ENCODE measurements at regions not wholly inside any gene's neighbourhood (a gene's known extent, or its start where the extent isn't known, plus 50 kb on each side); places are given as distances from the start of the nearest gene placed in this dataset.

DNA sequence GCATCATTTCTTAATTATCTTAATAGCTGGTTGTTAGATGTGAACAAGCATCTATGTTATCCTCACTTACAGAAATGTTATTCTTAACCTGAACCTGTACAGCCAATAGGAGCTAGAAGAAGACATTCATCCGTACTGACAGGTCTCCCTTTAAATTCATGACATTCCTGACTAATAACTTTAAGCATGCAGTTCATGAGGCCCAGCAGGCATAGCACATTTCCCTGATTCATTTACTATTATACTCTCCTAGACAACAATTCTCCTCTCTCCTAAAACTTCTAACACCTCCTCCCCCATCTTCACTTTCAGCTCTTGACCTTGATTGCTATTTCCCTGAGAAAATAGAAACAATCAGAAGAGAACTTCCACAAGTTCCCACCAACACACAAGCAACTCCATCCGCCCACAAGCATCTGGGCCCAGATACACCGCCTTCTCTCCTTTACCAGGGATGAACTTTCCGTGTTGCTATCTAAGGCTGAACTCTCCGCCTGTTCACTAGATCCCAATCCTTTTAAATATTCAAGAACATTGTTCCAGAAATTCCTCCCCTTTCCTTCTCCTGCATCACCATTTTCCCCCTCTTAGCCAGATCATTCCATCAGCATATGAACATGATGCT lies 62.9 kb upstream of the SPRED1 start:
- no peak overlapping the region for H3K4me3 ChIP-seq (replicated peaks; ENCODE audit: low read depth, low read length)
- DNase-seq (ENCODE audit: extremely low read depth, low read depth), result no peak
- TF ChIP-seq, protein P1, sequence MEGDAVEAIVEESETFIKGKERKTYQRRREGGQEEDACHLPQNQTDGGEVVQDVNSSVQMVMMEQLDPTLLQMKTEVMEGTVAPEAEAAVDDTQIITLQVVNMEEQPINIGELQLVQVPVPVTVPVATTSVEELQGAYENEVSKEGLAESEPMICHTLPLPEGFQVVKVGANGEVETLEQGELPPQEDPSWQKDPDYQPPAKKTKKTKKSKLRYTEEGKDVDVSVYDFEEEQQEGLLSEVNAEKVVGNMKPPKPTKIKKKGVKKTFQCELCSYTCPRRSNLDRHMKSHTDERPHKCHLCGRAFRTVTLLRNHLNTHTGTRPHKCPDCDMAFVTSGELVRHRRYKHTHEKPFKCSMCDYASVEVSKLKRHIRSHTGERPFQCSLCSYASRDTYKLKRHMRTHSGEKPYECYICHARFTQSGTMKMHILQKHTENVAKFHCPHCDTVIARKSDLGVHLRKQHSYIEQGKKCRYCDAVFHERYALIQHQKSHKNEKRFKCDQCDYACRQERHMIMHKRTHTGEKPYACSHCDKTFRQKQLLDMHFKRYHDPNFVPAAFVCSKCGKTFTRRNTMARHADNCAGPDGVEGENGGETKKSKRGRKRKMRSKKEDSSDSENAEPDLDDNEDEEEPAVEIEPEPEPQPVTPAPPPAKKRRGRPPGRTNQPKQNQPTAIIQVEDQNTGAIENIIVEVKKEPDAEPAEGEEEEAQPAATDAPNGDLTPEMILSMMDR (IDR thresholded peaks at IDR 0.05; ENCODE audit: low read depth, low read length, missing control alignments), result no peak

DNA sequence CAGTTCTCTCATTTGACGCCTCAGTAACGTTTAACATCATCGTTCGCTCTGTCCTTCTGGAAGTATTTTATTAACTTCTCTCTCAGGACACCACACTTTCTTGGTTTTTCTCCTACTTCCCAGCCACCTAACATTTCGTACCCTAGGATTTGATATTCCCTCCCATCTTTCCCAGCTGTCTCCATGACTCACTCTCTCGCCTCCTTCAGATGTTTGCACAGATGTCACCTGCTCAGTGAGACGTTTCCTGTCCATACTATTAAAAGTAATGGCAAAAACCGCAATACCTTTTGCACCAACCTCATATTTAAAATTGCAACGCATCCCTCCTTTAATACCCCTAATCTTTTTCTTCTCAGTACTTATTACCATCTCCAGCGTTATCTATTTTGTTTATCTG lies 62.1 kb upstream of the SPRED1 start:
- TF ChIP-seq, protein P1 (IDR thresholded peaks at IDR 0.05; ENCODE audit: low read depth, low read length, missing control alignments), result no peak
- DNase-seq (ENCODE audit: extremely low read depth, low read depth), result no peak
- no peak overlapping the region for H3K4me3 ChIP-seq (replicated peaks; ENCODE audit: low read depth, low read length)

DNA sequence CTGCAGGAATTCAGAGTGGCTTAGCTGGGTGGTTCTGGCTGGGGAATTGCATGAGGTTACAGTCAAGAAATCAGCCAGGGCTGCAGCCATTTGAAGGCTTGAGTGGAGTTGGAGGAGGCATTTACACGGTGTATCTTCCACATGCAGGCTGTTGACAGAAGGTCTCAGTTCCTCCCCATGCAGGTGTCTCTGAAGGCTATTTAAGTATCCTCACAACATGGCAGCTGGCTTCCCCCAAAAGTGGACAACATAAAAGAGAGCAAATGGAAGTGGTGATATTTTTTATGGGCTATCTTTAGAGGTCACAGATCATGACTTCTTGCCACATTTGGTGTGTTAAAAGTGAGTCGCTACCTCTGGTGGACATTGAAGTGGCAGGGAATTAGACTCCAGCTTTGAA lies 60.1 kb upstream of the SPRED1 start:
- DNase-seq (ENCODE audit: extremely low read depth, low read depth), result no peak
- no peak overlapping the region for H3K4me3 ChIP-seq (replicated peaks; ENCODE audit: low read depth, low read length)
- TF ChIP-seq, protein P1 (IDR thresholded peaks at IDR 0.05; ENCODE audit: low read depth, low read length, missing control alignments), result no peak

DNA sequence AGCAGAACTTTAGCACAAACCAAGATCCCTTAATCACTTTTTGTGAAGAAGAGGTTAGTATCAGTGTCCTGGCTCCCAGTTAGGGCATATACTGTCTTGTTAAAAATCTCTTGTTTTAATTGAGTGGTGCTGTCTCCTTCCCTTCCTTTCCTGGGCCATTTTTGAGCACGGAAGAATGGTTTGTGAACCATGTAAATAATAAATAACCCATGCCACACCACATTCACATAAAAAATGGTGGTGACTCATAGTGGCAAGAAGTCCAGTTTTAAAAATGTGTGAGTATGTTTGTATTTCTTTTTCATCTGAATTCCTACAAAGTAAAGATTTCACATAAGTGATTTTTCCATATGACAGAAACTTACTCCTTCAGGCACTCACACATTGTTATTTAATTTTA lies 59.1 kb upstream of the SPRED1 start:
- DNase-seq (ENCODE audit: extremely low read depth, low read depth), result no peak
- no peak overlapping the region for H3K4me3 ChIP-seq (replicated peaks; ENCODE audit: low read depth, low read length)
- TF ChIP-seq, protein P1 (IDR thresholded peaks at IDR 0.05; ENCODE audit: low read depth, low read length, missing control alignments), result no peak

DNA sequence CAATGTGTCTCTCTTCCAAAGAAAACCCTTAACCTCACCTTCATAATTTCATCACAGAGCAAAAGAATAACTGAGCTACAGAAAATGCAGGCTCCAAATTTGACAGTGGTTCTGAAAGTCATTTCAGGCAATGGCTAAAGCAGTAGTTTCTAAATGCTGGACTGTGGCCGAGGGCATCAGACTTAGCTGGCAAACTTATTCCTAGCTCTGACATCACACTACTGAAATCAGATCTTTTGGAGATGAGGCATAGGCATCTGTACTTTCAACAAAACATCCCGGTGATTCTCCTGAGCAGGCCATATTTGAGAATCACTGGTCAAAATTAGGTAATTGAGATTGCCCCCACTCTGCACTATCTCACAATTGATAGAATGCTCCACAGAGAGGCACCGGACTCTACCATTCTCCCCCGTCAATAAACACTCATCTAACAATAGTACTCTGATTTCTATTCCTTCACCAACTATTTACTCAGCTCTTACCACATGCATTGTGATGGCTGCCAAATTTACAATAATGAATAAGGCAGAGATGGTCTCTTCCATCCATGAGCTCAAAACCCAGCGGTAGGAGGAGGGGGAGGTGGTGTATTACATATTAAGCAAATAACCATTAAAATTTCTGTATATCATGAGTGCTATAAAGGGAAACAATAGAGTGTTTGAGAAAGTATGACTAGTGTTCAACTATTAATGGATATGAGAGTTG lies 57.3 kb upstream of the SPRED1 start:
- H3K4me3 ChIP-seq (replicated peaks; ENCODE audit: low read depth, low read length), result no peak overlapping the region
- TF ChIP-seq, protein P1 (IDR thresholded peaks at IDR 0.05; ENCODE audit: low read depth, low read length, missing control alignments), result no peak
- no peak for DNase-seq (ENCODE audit: extremely low read depth, low read depth)

DNA sequence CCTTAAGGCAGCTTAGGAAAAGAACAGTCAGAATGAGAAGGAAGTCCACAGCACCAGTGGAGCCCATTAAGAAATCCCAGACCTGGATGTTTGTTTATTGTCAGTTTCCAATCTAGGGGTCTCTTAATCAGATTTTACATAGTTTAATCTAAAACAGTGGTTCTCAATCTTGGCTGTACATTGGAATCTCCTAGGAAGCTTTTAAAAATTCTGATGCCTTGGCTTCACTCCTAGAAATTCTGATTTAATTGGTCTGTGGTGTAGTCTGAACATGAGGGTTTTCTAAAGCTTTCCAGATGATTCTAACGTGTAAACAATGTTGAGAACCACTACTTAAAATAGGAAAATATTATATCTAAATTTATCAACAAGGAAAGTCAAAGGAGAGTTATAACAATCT lies 56.6 kb upstream of the SPRED1 start:
- no peak for DNase-seq (ENCODE audit: extremely low read depth, low read depth)
- no peak overlapping the region for H3K4me3 ChIP-seq (replicated peaks; ENCODE audit: low read depth, low read length)
- TF ChIP-seq, protein P1 (IDR thresholded peaks at IDR 0.05; ENCODE audit: low read depth, low read length, missing control alignments), result no peak
